Liver (tissue), 8 donors: ENCODE measurements at regions not wholly inside any gene's neighbourhood (a gene's known extent, or its start where the extent isn't known, plus 50 kb on each side); places are given as distances from the start of the nearest gene placed in this dataset.

ENCODE experiments used
- DNase-seq: peaks from one replicate; pipeline ENCODE4 v3.0.0-alpha.2; 2017; ENCODE audit warnings: low spot score
- H3K27ac ChIP-seq, 2 donors: one replicate each; pipeline ENCODE4 v1.7.0; 2013; ENCODE audit warnings: inconsistent platforms in 2 of 2, low read length in 2 of 2, control low read depth in 1 of 2, low read depth in 1 of 2, mild to moderate bottlenecking in 1 of 2
- H3K27me3 ChIP-seq, 4 donors: one replicate each; pipeline versions ENCODE4 v1.6.1 to v1.7.0; 2013; ENCODE audit warnings: low read length in 3 of 4, inconsistent platforms in 1 of 4, mild to moderate bottlenecking in 1 of 4, moderate library complexity in 1 of 4; ENCODE audit not compliant: control insufficient read depth in 4 of 4, insufficient read depth in 4 of 4
- H3K36me3 ChIP-seq, 4 donors: one replicate each; pipeline versions ENCODE4 v1.6.1 to v1.7.0; 2013; ENCODE audit warnings: low read length in 3 of 4, mild to moderate bottlenecking in 3 of 4, low read depth in 1 of 4, moderate library complexity in 1 of 4; ENCODE audit not compliant: control insufficient read depth in 4 of 4, insufficient read depth in 3 of 4
- H3K4me1 ChIP-seq, 4 donors: one replicate each; pipeline versions ENCODE4 v1.6.1 to v1.7.0; 2013; ENCODE audit warnings: low read length in 3 of 4, mild to moderate bottlenecking in 3 of 4, moderate library complexity in 1 of 4; ENCODE audit not compliant: control insufficient read depth in 4 of 4, insufficient read depth in 4 of 4
- H3K4me3 ChIP-seq, 3 donors: one replicate each; pipeline versions ENCODE4 v1.6.1 to v1.7.0; 2013; ENCODE audit warnings: low read length in 3 of 3, control low read depth in 1 of 3, low read depth in 1 of 3, mild to moderate bottlenecking in 1 of 3
- H3K9ac ChIP-seq, 2 donors: one replicate each; pipeline ENCODE4 v1.7.0; 2013; ENCODE audit warnings: low read length in 2 of 2, mild to moderate bottlenecking in 2 of 2, moderate library complexity in 2 of 2, control low read depth in 1 of 2, low read depth in 1 of 2
- H3K9me3 ChIP-seq, 4 donors: one replicate each; pipeline versions ENCODE4 v1.6.1 to v1.7.0; 2013; ENCODE audit warnings: low read length in 3 of 4; ENCODE audit not compliant: control insufficient read depth in 4 of 4
- ATF3 ChIP-seq: IDR thresholded peaks from 2 replicates; pipeline ENCODE4 v1.6.1; 2016; ENCODE audit warnings: antibody characterized with exemption
- CTCF ChIP-seq: fragments of 150-350 bp; IDR thresholded peaks from 2 replicates; pipeline ENCODE4 v1.5.1; 2017; ENCODE audit warnings: improper control_type of control experiment, low read depth, low read length; ENCODE audit not compliant: missing input control
- EGR1 ChIP-seq, 2 donors: IDR thresholded peaks; 2 replicates each; pipeline ENCODE4 v1.6.1; 2016 to 2018; ENCODE audit warnings: antibody characterized with exemption in 2 of 2, low read depth in 2 of 2
- FOXA1 ChIP-seq: IDR thresholded peaks from 2 replicates; pipeline ENCODE4 v1.6.1; 2016; ENCODE audit warnings: antibody characterized with exemption
- FOXA2 ChIP-seq: IDR thresholded peaks from 2 replicates; pipeline ENCODE4 v1.6.1; 2016; ENCODE audit warnings: antibody characterized with exemption
- GABPA ChIP-seq, 2 donors: IDR thresholded peaks in 1 of 2; conservative IDR thresholded peaks in 1 of 2; 2 replicates each; pipeline ENCODE4 v1.6.1; 2016; ENCODE audit warnings: antibody characterized with exemption in 2 of 2, mild to moderate bottlenecking in 1 of 2, moderate library complexity in 1 of 2
- HNF4A ChIP-seq, 2 donors: conservative IDR thresholded peaks; 2 replicates each; pipeline ENCODE4 v1.6.1; 2016; ENCODE audit warnings: antibody characterized with exemption in 2 of 2, mild to moderate bottlenecking in 2 of 2
- HNF4G ChIP-seq: IDR thresholded peaks from 2 replicates; pipeline ENCODE4 v1.6.1; 2016; ENCODE audit warnings: antibody characterized with exemption
- JUND ChIP-seq, 2 donors: IDR thresholded peaks; 2 replicates each; pipeline ENCODE4 v1.6.1; 2016; ENCODE audit warnings: antibody characterized with exemption in 2 of 2
- MAX ChIP-seq: IDR thresholded peaks from 2 replicates; pipeline ENCODE4 v1.6.1; 2016; ENCODE audit warnings: antibody characterized with exemption
- NR2F2 ChIP-seq: IDR thresholded peaks from 2 replicates; pipeline ENCODE4 v1.6.1; 2016; ENCODE audit warnings: antibody characterized with exemption
- RAD21 ChIP-seq, 2 donors: IDR thresholded peaks; 2 replicates each; pipeline ENCODE4 v1.6.1; 2016; ENCODE audit warnings: antibody characterized with exemption in 2 of 2, mild to moderate bottlenecking in 2 of 2
- REST ChIP-seq: IDR thresholded peaks from 2 replicates; pipeline ENCODE4 v1.6.1; 2016; ENCODE audit warnings: antibody characterized with exemption, mild to moderate bottlenecking
- RXRA ChIP-seq, 2 donors: IDR thresholded peaks; 2 replicates each; pipeline ENCODE4 v1.6.1; 2017 to 2018; ENCODE audit warnings: antibody characterized with exemption in 2 of 2, mild to moderate bottlenecking in 1 of 2
- SP1 ChIP-seq: IDR thresholded peaks from 2 replicates; pipeline ENCODE4 v1.6.1; 2018; ENCODE audit warnings: antibody characterized with exemption, mild to moderate bottlenecking
- TAF1 ChIP-seq: conservative IDR thresholded peaks from 2 replicates; pipeline ENCODE4 v1.6.1; 2016; ENCODE audit warnings: antibody characterized with exemption, mild to moderate bottlenecking
- YY1 ChIP-seq: IDR thresholded peaks from 2 replicates; pipeline ENCODE4 v1.6.1; 2016; ENCODE audit warnings: antibody characterized with exemption, mild to moderate bottlenecking
- ZBTB33 ChIP-seq: IDR thresholded peaks from 2 replicates; pipeline ENCODE4 v1.6.1; 2016; ENCODE audit warnings: antibody characterized with exemption
- WGBS: extraction: QIAGEN DNeasy Blood & Tissue Kit; methylation state at CpG from one replicate; pipeline ENCODE4 v1.1.7; 2013; 5-methylcytosine and 5-hydroxymethylcytosine counted together
- donor health status: healthy.
- donor health status: healthy.
- donor health status: healthy.
- donor health status: healthy.
- donor health status: healthy.

- DNase-seq = no peak
- TF ChIP-seq FOXA1 (no peak), EGR1 (IDR thresholded peaks at IDR 0.05; ENCODE audit: low read depth in 2 of 2) (no peak), JUND (IDR thresholded peaks at IDR 0.05) (no peak), FOXA2 (no peak), NR2F2 (no peak), TAF1 (no peak), MAX (no peak), RAD21 (IDR thresholded peaks at IDR 0.05) (no peak), YY1 (no peak), HNF4A (conservative IDR thresholded peaks at IDR 0.05) (no peak), GABPA (IDR thresholded peaks at IDR 0.05 in 1 of 2, conservative IDR thresholded peaks at IDR 0.05 in 1 of 2) (no peak)
- no peaks in the 10 kb centered on the region for H3K36me3 ChIP-seq
- H3K4me1 ChIP-seq = no peaks in the 10 kb centered on the region
- no peak overlapping the region for H3K27ac ChIP-seq
- H3K4me3 ChIP-seq = no peak overlapping the region
- WGBS = 73% methylated on average over 3 of the region's 3 CpGs
- H3K27me3 ChIP-seq = peaks cover 0 to 3% (median 0%) of the 10 kb centered on the region in 4 donors
- H3K9ac ChIP-seq = no peak overlapping the region
- H3K9me3 ChIP-seq = peaks cover 0 to 3% (median 1%) of the 10 kb centered on the region in 4 donors
Measured at GRCh38 chr5:52620315-52620714, 167.4 kb upstream of the ITGA1 start.

GRCh38 chr5:52623291-52623690 lies 164.4 kb upstream of the ITGA1 start:
- no peaks in the 10 kb centered on the region for H3K4me1 ChIP-seq
- H3K9me3 ChIP-seq = peaks cover 0 to 3% (median 1%) of the 10 kb centered on the region in 4 donors
- WGBS = 41% methylated on average over 4 of the region's 4 CpGs
- no peak overlapping the region for H3K9ac ChIP-seq
- H3K4me3 ChIP-seq = no peak overlapping the region
- H3K27me3 ChIP-seq = peaks cover 0 to 3% (median 0%) of the 10 kb centered on the region in 4 donors
- DNase-seq = no peak
- TF ChIP-seq REST = no peak
- no peak for TF ChIP-seq YY1
- TF ChIP-seq RXRA (IDR thresholded peaks at IDR 0.05) = no peak
- TF ChIP-seq FOXA2 = no peak
- no peak for TF ChIP-seq ATF3
- no peak for TF ChIP-seq GABPA (IDR thresholded peaks at IDR 0.05 in 1 of 2, conservative IDR thresholded peaks at IDR 0.05 in 1 of 2)
- no peak for TF ChIP-seq JUND (IDR thresholded peaks at IDR 0.05)
- no peak for TF ChIP-seq CTCF
- no peak for TF ChIP-seq FOXA1
- no peak for TF ChIP-seq SP1
- TF ChIP-seq EGR1 (IDR thresholded peaks at IDR 0.05; ENCODE audit: low read depth in 2 of 2) = no peak
- TF ChIP-seq HNF4A (conservative IDR thresholded peaks at IDR 0.05) = no peak
- TF ChIP-seq NR2F2 = no peak
- TF ChIP-seq MAX = no peak
- no peak for TF ChIP-seq ZBTB33
- TF ChIP-seq RAD21 (IDR thresholded peaks at IDR 0.05) = no peak
- no peak for TF ChIP-seq HNF4G
- no peak for TF ChIP-seq TAF1
- no peak overlapping the region for H3K27ac ChIP-seq
- H3K36me3 ChIP-seq = no peaks in the 10 kb centered on the region
